Small intestine (tissue), 7 donors: ENCODE measurements at regions not wholly inside any gene's neighbourhood (a gene's known extent, or its start where the extent isn't known, plus 50 kb on each side); places are given as distances from the start of the nearest gene placed in this dataset.

ENCODE experiments used
- DNase-seq, 2 donors: peaks; one replicate each; pipeline versions ENCODE4 v3.0.0 to v3.0.0-alpha.2; 2013
- FAIRE-seq: peaks from 2 replicates; lab custom pipeline; 2012; peaks lifted over from hg19 to GRCh38; lab: Jason Lieb, UNC
- H3K27ac ChIP-seq, 3 donors: one replicate each; pipeline ENCODE4 v1.5.1; 2013; ENCODE audit warnings: low read length in 2 of 3, mild to moderate bottlenecking in 2 of 3, control low read depth in 1 of 3, inconsistent platforms in 1 of 3, low read depth in 1 of 3, moderate library complexity in 1 of 3
- H3K27me3 ChIP-seq, 3 donors: one replicate each; pipeline ENCODE4 v1.6.1; 2013; ENCODE audit warnings: low read length in 3 of 3, inconsistent platforms in 1 of 3; ENCODE audit not compliant: control insufficient read depth in 3 of 3, insufficient read depth in 3 of 3
- H3K36me3 ChIP-seq, 3 donors: one replicate each; pipeline ENCODE4 v1.6.1; 2013; ENCODE audit warnings: low read length in 3 of 3, inconsistent platforms in 1 of 3, low read depth in 1 of 3, mild to moderate bottlenecking in 1 of 3, moderate library complexity in 1 of 3; ENCODE audit not compliant: control insufficient read depth in 3 of 3, insufficient read depth in 2 of 3
- H3K4me1 ChIP-seq, 3 donors: one replicate each; pipeline ENCODE4 v1.6.1; 2013; ENCODE audit warnings: low read length in 2 of 3, inconsistent platforms in 1 of 3, low read depth in 1 of 3, mild to moderate bottlenecking in 1 of 3, moderate library complexity in 1 of 3; ENCODE audit not compliant: control insufficient read depth in 3 of 3, insufficient read depth in 2 of 3
- H3K4me3 ChIP-seq, 3 donors: one replicate each; pipeline ENCODE4 v1.5.1; 2013; ENCODE audit warnings: low read length in 3 of 3, control low read depth in 1 of 3, inconsistent platforms in 1 of 3, low read depth in 1 of 3, mild to moderate bottlenecking in 1 of 3, moderate library complexity in 1 of 3
- H3K9me3 ChIP-seq, 2 donors: one replicate each; pipeline ENCODE4 v1.6.1; 2013; ENCODE audit warnings: low read depth in 1 of 2, low read length in 1 of 2; ENCODE audit not compliant: control insufficient read depth in 2 of 2, insufficient read depth in 1 of 2
- WGBS, 3 donors: extraction: QIAGEN DNeasy Blood & Tissue Kit; methylation state at CpG; one replicate each; pipeline ENCODE4 v1.1.7; 2013; 5-methylcytosine and 5-hydroxymethylcytosine counted together
- donor health status: healthy with polysubstance abuse.
- donor health status: control.
- donor health status: control.
- donor health status: Bipolar disorder and iron deficiency.
- donor health status: healthy.

GRCh38 chr5:104353371-104353770 lies 790.8 kb upstream of the NUDT12 start:
- no peak overlapping the region for H3K4me3 ChIP-seq
- H3K27ac ChIP-seq = no peak overlapping the region
- no peaks in the 10 kb centered on the region for H3K9me3 ChIP-seq
- H3K36me3 ChIP-seq = no peaks in the 10 kb centered on the region
- no peaks in the 10 kb centered on the region for H3K4me1 ChIP-seq
- FAIRE-seq (no peak), DNase-seq (no peak)
- no peaks in the 10 kb centered on the region for H3K27me3 ChIP-seq
- WGBS, 3 donors = 56 to 73% (median 63%) methylated on average over 4 of the region's 4 CpGs

GRCh38 chr5:104352954-104353353 lies 790.4 kb upstream of the NUDT12 start:
- DNase-seq (no peak), FAIRE-seq (no peak)
- Histone ChIP-seq H3K27ac (no peak overlapping the region), H3K4me3 (no peak overlapping the region), H3K27me3 (no peaks in the 10 kb centered on the region), H3K36me3 (no peaks in the 10 kb centered on the region), H3K4me1 (no peaks in the 10 kb centered on the region), H3K9me3 (no peaks in the 10 kb centered on the region)
- 86 to 91% (median 89%) methylated on average over 1 of the region's 1 CpG for WGBS, 3 donors

- DNase-seq = peak in 1 of 2 donors; percentile 5
- Histone ChIP-seq H3K36me3 (no peaks in the 10 kb centered on the region), H3K27ac (no peak overlapping the region), H3K27me3 (no peaks in the 10 kb centered on the region), H3K4me1 (no peaks in the 10 kb centered on the region), H3K9me3 (no peaks in the 10 kb centered on the region), H3K4me3 (no peak overlapping the region)
- no peak for FAIRE-seq
- WGBS, 3 donors = 13 to 17% (median 14%) methylated on average over 1 of the region's 1 CpG
Measured at GRCh38 chr5:104347119-104347708, 784.6 kb upstream of the NUDT12 start.

- DNase-seq (no peak), FAIRE-seq (no peak)
- Histone ChIP-seq H3K4me3 (no peak overlapping the region), H3K4me1 (no peaks in the 10 kb centered on the region), H3K9me3 (no peaks in the 10 kb centered on the region), H3K36me3 (no peaks in the 10 kb centered on the region), H3K27me3 (no peaks in the 10 kb centered on the region), H3K27ac (no peak overlapping the region)
- WGBS, 3 donors = 71 to 74% (median 73%) methylated on average over 7 of the region's 7 CpGs
Measured at GRCh38 chr5:104345222-104346016, 782.8 kb upstream of the NUDT12 start.

GRCh38 chr5:104344809-104345208 lies 782.2 kb upstream of the NUDT12 start:
- WGBS, 3 donors = 77 to 85% (median 77%) methylated on average over 2 of the region's 2 CpGs

GRCh38 chr5:104327801-104328200 lies 765.2 kb upstream of the NUDT12 start:
- no peak overlapping the region for H3K27ac ChIP-seq
- no peaks in the 10 kb centered on the region for H3K4me1 ChIP-seq
- 37 to 42% (median 39%) methylated on average over 1 of the region's 1 CpG for WGBS, 3 donors
- H3K36me3 ChIP-seq = no peaks in the 10 kb centered on the region
- DNase-seq (no peak), FAIRE-seq (no peak)
- H3K9me3 ChIP-seq = no peaks in the 10 kb centered on the region
- H3K27me3 ChIP-seq = no peaks in the 10 kb centered on the region
- no peak overlapping the region for H3K4me3 ChIP-seq

More at GRCh38 chr5:104344809-104345208, 782.2 kb upstream of the NUDT12 start:
- H3K4me3 ChIP-seq = no peak overlapping the region
- H3K9me3 ChIP-seq = no peaks in the 10 kb centered on the region
- no peaks in the 10 kb centered on the region for H3K27me3 ChIP-seq
- no peaks in the 10 kb centered on the region for H3K36me3 ChIP-seq
- FAIRE-seq = no peak
- no peaks in the 10 kb centered on the region for H3K4me1 ChIP-seq
- no peak overlapping the region for H3K27ac ChIP-seq
- no peak for DNase-seq

- FAIRE-seq (no peak), DNase-seq (no peak)
- no peak overlapping the region for H3K27ac ChIP-seq
- H3K9me3 ChIP-seq = no peaks in the 10 kb centered on the region
- no peaks in the 10 kb centered on the region for H3K36me3 ChIP-seq
- H3K4me3 ChIP-seq = no peak overlapping the region
- H3K27me3 ChIP-seq = no peaks in the 10 kb centered on the region
- no peaks in the 10 kb centered on the region for H3K4me1 ChIP-seq
Measured at GRCh38 chr5:104326966-104327365, 764.4 kb upstream of the NUDT12 start.

- no peak for DNase-seq
- WGBS, 3 donors = 84 to 87% (median 86%) methylated on average over 2 of the region's 2 CpGs
- no peak for FAIRE-seq
Measured at GRCh38 chr5:104325356-104325755, 762.8 kb upstream of the NUDT12 start.

More at GRCh38 chr5:104325356-104325755, 762.8 kb upstream of the NUDT12 start:
- H3K4me3 ChIP-seq = no peak overlapping the region
- no peaks in the 10 kb centered on the region for H3K27me3 ChIP-seq
- no peak overlapping the region for H3K27ac ChIP-seq
- no peaks in the 10 kb centered on the region for H3K4me1 ChIP-seq
- H3K36me3 ChIP-seq = no peaks in the 10 kb centered on the region
- H3K9me3 ChIP-seq = peaks cover 0 to under 1% of the 10 kb centered on the region in 2 donors
